ENCODE measurements at regions not wholly inside any gene's neighbourhood (a gene's known extent, or its start where the extent isn't known, plus 50 kb on each side); places are given as distances from the start of the nearest gene placed in this dataset.

DNA sequence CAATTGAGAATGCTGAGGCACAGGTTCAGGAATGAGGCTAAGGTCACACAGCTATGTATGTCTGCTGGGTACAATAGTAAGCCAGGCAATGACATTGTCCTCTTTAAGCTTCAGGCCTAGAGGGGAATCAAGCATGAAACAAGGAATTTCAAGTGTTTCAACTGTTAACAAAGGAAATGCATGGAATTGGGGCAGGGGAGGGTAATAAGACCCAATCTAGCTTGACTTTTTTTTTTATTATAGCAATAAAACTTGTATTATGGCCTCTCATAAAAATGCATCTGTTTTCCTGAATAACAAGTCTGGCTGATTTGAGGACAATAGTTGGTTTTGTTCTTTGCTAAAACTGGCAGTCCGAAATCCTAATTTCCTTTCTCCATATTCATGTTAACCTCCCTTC, 336.7 kb downstream of the CBLN4 start:
- Mint-ChIP-seq H3K27me3 (ENCODE audit: low read depth, poor library complexity) (peaks cover 2% of the 10 kb centered on the region), H3K27ac (no peak overlapping the region), H3K4me1 (peaks cover 52% of the 10 kb centered on the region), H3K4me3 (no peak overlapping the region), H3K36me3 (ENCODE audit: low read depth) (no peaks in the 10 kb centered on the region), H3K9me3 (no peaks in the 10 kb centered on the region)
- no peak for DNase-seq
- no peak for TF ChIP-seq CTCF (IDR thresholded peaks at IDR 0.05)

- H3K9me3 Mint-ChIP-seq = no peaks in the 10 kb centered on the region
- DNase-seq = peak; percentile 3
- no peak for TF ChIP-seq CTCF (IDR thresholded peaks at IDR 0.05)
- no peak overlapping the region for H3K27ac Mint-ChIP-seq
- H3K36me3 Mint-ChIP-seq (ENCODE audit: low read depth) = no peaks in the 10 kb centered on the region
- peaks cover 2% of the 10 kb centered on the region for H3K27me3 Mint-ChIP-seq (ENCODE audit: low read depth, poor library complexity)
- H3K4me1 Mint-ChIP-seq = peaks cover 52% of the 10 kb centered on the region
- H3K4me3 Mint-ChIP-seq = no peak overlapping the region
Observed at GRCh38 chr20:55667955-55668354, 337.4 kb downstream of the CBLN4 start.

DNA sequence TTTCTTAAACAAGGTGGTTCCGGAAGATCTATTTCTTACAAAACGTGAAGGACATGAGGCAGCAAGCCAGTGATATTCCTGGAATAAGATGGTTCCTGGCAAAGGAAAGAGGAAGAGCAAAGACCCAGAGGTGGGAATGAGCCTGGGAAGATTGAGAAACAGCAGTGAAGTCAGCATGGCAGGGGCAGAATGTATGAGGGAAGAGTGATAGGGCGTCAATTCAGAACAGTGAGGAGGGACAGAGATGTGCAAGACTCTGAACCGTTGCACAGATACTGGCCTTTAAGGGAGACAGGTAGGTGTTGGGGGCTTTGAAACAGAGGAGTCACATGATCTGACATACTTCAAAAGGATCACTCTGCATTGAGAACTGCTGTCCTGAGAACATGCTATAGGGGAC, 338.3 kb downstream of the CBLN4 start:
- no peak for TF ChIP-seq CTCF (IDR thresholded peaks at IDR 0.05)
- Mint-ChIP-seq H3K9me3 (no peaks in the 10 kb centered on the region), H3K36me3 (ENCODE audit: low read depth) (no peaks in the 10 kb centered on the region), H3K4me3 (no peak overlapping the region), H3K27ac (no peak overlapping the region), H3K4me1 (peaks cover 48% of the 10 kb centered on the region), H3K27me3 (ENCODE audit: low read depth, poor library complexity) (peaks cover 2% of the 10 kb centered on the region)
- DNase-seq = no peak

DNA sequence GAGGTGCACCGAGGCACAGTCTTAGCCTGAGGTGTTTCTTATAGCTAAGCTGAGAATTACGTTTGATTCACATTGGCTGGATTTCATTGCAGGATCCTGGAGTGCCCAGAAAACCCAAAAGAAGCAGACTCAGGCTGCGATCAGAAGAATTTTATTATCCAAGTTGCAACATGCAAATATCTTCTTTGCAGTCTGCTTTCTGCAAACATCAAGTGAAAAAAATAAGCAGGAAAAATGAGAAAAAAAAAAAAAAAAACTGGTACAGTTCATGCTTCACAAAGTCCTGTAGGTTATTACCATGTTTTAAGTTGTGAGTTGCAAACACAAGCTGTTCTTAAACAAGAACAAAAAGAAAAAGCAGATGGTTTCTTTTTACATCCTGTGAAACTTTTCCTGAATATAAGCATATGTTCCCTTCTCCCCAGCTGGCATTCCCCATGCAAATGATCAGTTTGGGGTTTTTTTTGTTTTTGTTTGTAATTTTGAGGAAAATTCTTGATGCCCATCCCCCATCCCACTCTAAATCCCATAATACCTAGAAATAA, 349.0 kb downstream of the CBLN4 start:
- no peaks in the 10 kb centered on the region for H3K27me3 Mint-ChIP-seq (ENCODE audit: low read depth, poor library complexity)
- peaks cover 22% of the 10 kb centered on the region for H3K4me1 Mint-ChIP-seq
- H3K4me3 Mint-ChIP-seq = no peak overlapping the region
- DNase-seq = no peak
- H3K27ac Mint-ChIP-seq = no peak overlapping the region
- H3K9me3 Mint-ChIP-seq = no peaks in the 10 kb centered on the region
- H3K36me3 Mint-ChIP-seq (ENCODE audit: low read depth) = no peaks in the 10 kb centered on the region
- no peak for TF ChIP-seq CTCF (IDR thresholded peaks at IDR 0.05)

DNA sequence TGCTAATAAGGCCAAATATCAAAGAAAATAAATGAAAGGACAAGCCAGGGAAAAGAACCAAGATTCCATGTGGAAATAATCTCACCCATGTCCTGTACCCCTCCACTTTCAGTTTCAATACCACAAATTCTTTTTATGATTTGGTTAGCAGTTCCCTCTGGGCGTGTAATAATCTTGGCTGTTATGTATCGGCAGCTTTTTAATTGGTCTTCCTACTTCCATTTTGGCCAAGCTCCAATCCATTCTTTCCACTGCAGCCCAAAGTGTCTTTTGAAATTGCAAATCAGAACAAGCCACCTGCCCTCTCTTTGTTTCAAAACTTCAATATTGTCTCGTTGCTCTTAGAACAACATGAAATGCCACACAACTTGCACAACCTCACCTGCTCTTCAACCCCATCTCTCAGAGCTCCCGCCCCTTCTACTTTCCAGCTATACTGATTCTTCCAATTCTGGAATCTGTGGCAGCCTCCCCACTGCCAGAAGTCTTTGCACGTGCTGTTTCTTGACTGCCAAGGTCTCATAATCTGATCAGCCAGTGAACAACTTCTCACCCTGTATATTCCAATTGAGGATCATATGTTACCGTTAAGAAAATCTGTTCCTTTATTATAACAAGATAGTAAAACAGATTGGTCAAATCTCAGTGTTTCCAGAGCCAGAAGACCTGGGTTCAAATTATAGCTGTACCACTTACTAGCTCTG, 354.5 kb downstream of the CBLN4 start:
- no peak overlapping the region for H3K27ac Mint-ChIP-seq
- H3K27me3 Mint-ChIP-seq (ENCODE audit: low read depth, poor library complexity) = no peaks in the 10 kb centered on the region
- DNase-seq = no peak
- TF ChIP-seq CTCF (IDR thresholded peaks at IDR 0.05) = no peak
- peaks cover 19% of the 10 kb centered on the region for H3K4me1 Mint-ChIP-seq
- peaks cover 9% of the 10 kb centered on the region for H3K9me3 Mint-ChIP-seq
- no peak overlapping the region for H3K4me3 Mint-ChIP-seq
- no peaks in the 10 kb centered on the region for H3K36me3 Mint-ChIP-seq (ENCODE audit: low read depth)

GRCh38 chr20:55649254-55649653, 356.1 kb downstream of the CBLN4 start:
- Mint-ChIP-seq H3K27ac (no peak overlapping the region), H3K4me1 (peaks cover 13% of the 10 kb centered on the region), H3K9me3 (peaks cover 9% of the 10 kb centered on the region), H3K4me3 (no peak overlapping the region), H3K27me3 (ENCODE audit: low read depth, poor library complexity) (no peaks in the 10 kb centered on the region), H3K36me3 (ENCODE audit: low read depth) (no peaks in the 10 kb centered on the region)
- no peak for TF ChIP-seq CTCF (IDR thresholded peaks at IDR 0.05)
- DNase-seq = no peak
